HEK293 (cell line): ENCODE measurements at regions not wholly inside any gene's neighbourhood (a gene's known extent, or its start where the extent isn't known, plus 50 kb on each side); places are given as distances from the start of the nearest gene placed in this dataset.
"Not testable (repeated sequence)": the region's sequence is repeated elsewhere in the genome, so short reads cannot be mapped to it uniquely, and the experiment has no call there.

Source experiments
- REST ChIP-seq: fragments of 450-650 bp; formaldehyde crosslinking; IDR thresholded peaks from 2 replicates; pipeline ENCODE4 v1.5.1; 2016; ENCODE audit warnings: missing biosample characterization, missing genetic modification characterization
- ZBTB1 ChIP-seq: fragments of 450-650 bp; formaldehyde crosslinking; IDR thresholded peaks from 2 replicates; pipeline ENCODE4 v1.5.1; 2016; ENCODE audit warnings: missing biosample characterization, missing genetic modification characterization

- not testable (repeated sequence) for TF ChIP-seq REST, ZBTB1
Observed at GRCh38 chr1:85520826-85521820, 56.2 kb upstream of the DDAH1 start.
